ENCODE measurements at regions not wholly inside any gene's neighbourhood (a gene's known extent, or its start where the extent isn't known, plus 50 kb on each side); places are given as distances from the start of the nearest gene placed in this dataset.

GRCh38 chr5:10834695-10835094 lies 73.7 kb upstream of the DAP start:
- TF ChIP-seq CTCF (IDR thresholded peaks at IDR 0.05), result no peak
- no peaks in the 10 kb centered on the region for H3K36me3 ChIP-seq
- H3K4me3 ChIP-seq, result no peak overlapping the region
- no peak for DNase-seq (ENCODE audit: low spot score in 2 of 2)
- H3K9me3 ChIP-seq, result no peaks in the 10 kb centered on the region
- H3K27me3 ChIP-seq, result no peaks in the 10 kb centered on the region
- no peaks in the 10 kb centered on the region for H3K4me1 ChIP-seq
- intact Hi-C loops (cut with DNase I), result no loop called here
- H3K27ac ChIP-seq, result no peak overlapping the region

- H3K4me3 ChIP-seq, result no peak overlapping the region
- TF ChIP-seq CTCF (IDR thresholded peaks at IDR 0.05), result no peak
- H3K36me3 ChIP-seq, result no peaks in the 10 kb centered on the region
- H3K9me3 ChIP-seq, result no peaks in the 10 kb centered on the region
- no peak overlapping the region for H3K27ac ChIP-seq
- no peaks in the 10 kb centered on the region for H3K4me1 ChIP-seq
- intact Hi-C loops (cut with DNase I), result no loop called here
- H3K27me3 ChIP-seq, result no peaks in the 10 kb centered on the region
- DNase-seq (ENCODE audit: low spot score in 2 of 2), result no peak
These were observed 72.0 kb upstream of the DAP start for GRCh38 chr5:10832987-10833386.

GRCh38 chr5:10832421-10832820 lies 71.4 kb upstream of the DAP start:
- no peak overlapping the region for H3K4me3 ChIP-seq
- no peak overlapping the region for H3K27ac ChIP-seq
- TF ChIP-seq CTCF (IDR thresholded peaks at IDR 0.05), result no peak
- H3K9me3 ChIP-seq, result no peaks in the 10 kb centered on the region
- H3K4me1 ChIP-seq, result no peaks in the 10 kb centered on the region
- no peaks in the 10 kb centered on the region for H3K27me3 ChIP-seq
- no peaks in the 10 kb centered on the region for H3K36me3 ChIP-seq
- no peak for DNase-seq (ENCODE audit: low spot score in 2 of 2)
- intact Hi-C loops (cut with DNase I), result no loop called here

GRCh38 chr5:10831419-10831818 lies 70.4 kb upstream of the DAP start:
- H3K27me3 ChIP-seq, result no peaks in the 10 kb centered on the region
- intact Hi-C loops (cut with DNase I), result no loop called here
- no peaks in the 10 kb centered on the region for H3K4me1 ChIP-seq

GRCh38 chr5:10828241-10828640 lies 67.2 kb upstream of the DAP start:
- intact Hi-C loops (cut with DNase I), result no loop called here
- H3K4me3 ChIP-seq, result no peak overlapping the region
- no peaks in the 10 kb centered on the region for H3K36me3 ChIP-seq
- no peaks in the 10 kb centered on the region for H3K27me3 ChIP-seq
- H3K4me1 ChIP-seq, result no peaks in the 10 kb centered on the region
- no peak overlapping the region for H3K27ac ChIP-seq
- no peak for DNase-seq (ENCODE audit: low spot score in 2 of 2)
- H3K9me3 ChIP-seq, result no peaks in the 10 kb centered on the region
- TF ChIP-seq CTCF (IDR thresholded peaks at IDR 0.05), result no peak

More at GRCh38 chr5:10831419-10831818, 70.4 kb upstream of the DAP start:
- no peaks in the 10 kb centered on the region for H3K9me3 ChIP-seq
- H3K27ac ChIP-seq, result peak overlapping the region in 1 of 2 donors; percentile 3
- DNase-seq (ENCODE audit: low spot score in 2 of 2), result no peak
- H3K36me3 ChIP-seq, result no peaks in the 10 kb centered on the region
- no peak overlapping the region for H3K4me3 ChIP-seq
- no peak for TF ChIP-seq CTCF (IDR thresholded peaks at IDR 0.05)

- Histone ChIP-seq H3K4me1 (no peaks in the 10 kb centered on the region), H3K27ac (no peak overlapping the region), H3K27me3 (no peaks in the 10 kb centered on the region), H3K4me3 (no peak overlapping the region), H3K9me3 (no peaks in the 10 kb centered on the region), H3K36me3 (no peaks in the 10 kb centered on the region)
- TF ChIP-seq CTCF (IDR thresholded peaks at IDR 0.05), result no peak
- no peak for DNase-seq (ENCODE audit: low spot score in 2 of 2)
- intact Hi-C loops (cut with DNase I), result no loop called here
These were observed 66.5 kb upstream of the DAP start for GRCh38 chr5:10827571-10827970.
